ENCODE measurements at regions not wholly inside any gene's neighbourhood (a gene's known extent, or its start where the extent isn't known, plus 50 kb on each side); places are given as distances from the start of the nearest gene placed in this dataset.

GRCh38 chr9:120177121-120177520 is 402.8 kb downstream of the CDK5RAP2 start:
- intact Hi-C loops (cut with micrococcal nuclease), result no loop called here
- Histone ChIP-seq H4K20me1 (ENCODE audit: insufficient read depth) (no peaks in the 10 kb centered on the region), H3K79me2 (ENCODE audit: insufficient read depth, low read length) (no peaks in the 10 kb centered on the region), H3K4me1 (ENCODE audit: control insufficient read depth in 1 of 2, insufficient read depth in 2 of 2, low read length in 2 of 2) (no peaks in the 10 kb centered on the region), H3K9me3 (ENCODE audit: control insufficient read depth in 1 of 2, insufficient read depth in 1 of 2, low read depth in 1 of 2, low read length in 2 of 2) (no peaks in the 10 kb centered on the region), H3K4me3 (replicated peaks in 1 of 2; ENCODE audit: low read depth in 1 of 2, low read length in 2 of 2) (no peak overlapping the region), H3K9me2 (ENCODE audit: insufficient read depth) (no peaks in the 10 kb centered on the region), H3K4me2 (ENCODE audit: low read length) (no peak overlapping the region), H3K9ac (ENCODE audit: low read length) (no peak overlapping the region), H2AFZ (ENCODE audit: low read depth, low read length, poor library complexity, severe bottlenecking) (no peak overlapping the region), H3K27ac (ENCODE audit: low read depth, low read length) (no peak overlapping the region), H3K27me3 (ENCODE audit: insufficient read depth, low read length) (peaks cover 5% of the 10 kb centered on the region), H3K36me3 (ENCODE audit: control insufficient read depth in 1 of 2, insufficient read depth in 2 of 2, low read length in 2 of 2) (no peaks in the 10 kb centered on the region)
- POLR2A ChIA-PET, result no interaction called here
- no TSS peak for BruUV-seq (replicated peaks)
- CTCF ChIA-PET, result no interaction called here
- RAD21 ChIA-PET (ENCODE audit: low non-redundant PET in 1 of 2, low total read pairs in 2 of 2, uncharacterized antibody in 2 of 2, unreplicated experiment in 2 of 2), result no interaction called here
- ATAC-seq, result no peak
- DNase-seq (ENCODE audit: low read depth, low spot score), result no peak
- TF ChIP-seq EZH2 (IDR thresholded peaks at IDR 0.05) (no peak), POLR2A (IDR thresholded peaks at IDR 0.05; ENCODE audit: borderline replicate concordance, extremely low read depth, insufficient read depth, insufficient read length) (no peak), POLR2AphosphoS5 (IDR thresholded peaks at IDR 0.05; ENCODE audit: low read depth, low read length) (no peak), CTCF (IDR thresholded peaks at IDR 0.05 in 2 of 3, conservative IDR thresholded peaks at IDR 0.05 in 1 of 3; ENCODE audit: borderline replicate concordance in 1 of 3, insufficient read depth in 1 of 3, low read depth in 2 of 3, low read length in 2 of 3) (no peak), REST (IDR thresholded peaks at IDR 0.05; ENCODE audit: low read depth) (no peak), YY1 (IDR thresholded peaks at IDR 0.05; ENCODE audit: extremely low read depth, insufficient replicate concordance, low read depth, low read length) (no peak), JUND (IDR thresholded peaks at IDR 0.05) (no peak), EZH2phosphoT487 (IDR thresholded peaks at IDR 0.05; ENCODE audit: borderline replicate concordance) (no peak), ZBTB33 (IDR thresholded peaks at IDR 0.05; ENCODE audit: extremely low read depth, insufficient replicate concordance, low read length) (no peak)

All from HCT116 (cell line).